NB4 (cell line): ENCODE measurements at regions not wholly inside any gene's neighbourhood (a gene's known extent, or its start where the extent isn't known, plus 50 kb on each side); places are given as distances from the start of the nearest gene placed in this dataset.
"Not testable (repeated sequence)": the region's sequence is repeated elsewhere in the genome, so short reads cannot be mapped to it uniquely, and the experiment has no call there.

Source experiments
- CTCF ChIP-seq: IDR thresholded peaks from one replicate; pipeline ENCODE4 v1.5.1; 2012; ENCODE audit warnings: low read depth, low read length
- MAX ChIP-seq: IDR thresholded peaks from 2 replicates; pipeline ENCODE4 v1.6.1; 2011; ENCODE audit warnings: low read depth, low read length
- POLR2A ChIP-seq: IDR thresholded peaks from 2 replicates; pipeline ENCODE4 v1.6.1; 2011; ENCODE audit warnings: mild to moderate bottlenecking; ENCODE audit not compliant: insufficient read length; ENCODE audit errors: extremely low read depth

GRCh38 chr2:21379668-21380067 lies 255.9 kb downstream of the TDRD15 start:
- not testable (repeated sequence) for TF ChIP-seq CTCF, MAX, POLR2A
